Chondrocyte (in vitro differentiated cells): ENCODE measurements at regions not wholly inside any gene's neighbourhood (a gene's known extent, or its start where the extent isn't known, plus 50 kb on each side); places are given as distances from the start of the nearest gene placed in this dataset.
"Not testable (repeated sequence)": the region's sequence is repeated elsewhere in the genome, so short reads cannot be mapped to it uniquely, and the experiment has no call there.

ENCODE experiments used
- DNase-seq: peaks from one replicate; pipeline ENCODE4 v3.0.0; 2021; ENCODE audit warnings: mixed read lengths, low spot score
- H3K27ac Mint-ChIP-seq: one replicate; pipeline ENCODE4 v1.8.0; 2021; ENCODE audit warnings: mild to moderate bottlenecking, moderate library complexity, mixed read lengths; ENCODE audit not compliant: unreplicated experiment
- H3K27me3 Mint-ChIP-seq: 2 replicates; pipeline ENCODE4 v1.8.0; 2021; ENCODE audit warnings: low read depth, mixed read lengths
- H3K36me3 Mint-ChIP-seq: 2 replicates; pipeline ENCODE4 v1.8.0; 2021; ENCODE audit warnings: low read depth, mixed read lengths
- H3K4me1 Mint-ChIP-seq: 2 replicates; pipeline ENCODE4 v1.8.0; 2021; ENCODE audit warnings: low read depth, mild to moderate bottlenecking, mixed read lengths
- H3K4me3 Mint-ChIP-seq: one replicate; pipeline ENCODE4 v1.8.0; 2021; ENCODE audit warnings: mild to moderate bottlenecking, moderate library complexity, mixed read lengths; ENCODE audit not compliant: unreplicated experiment
- H3K9me3 Mint-ChIP-seq: 2 replicates; pipeline ENCODE4 v1.8.0; 2021; ENCODE audit warnings: low read depth, mixed read lengths

- not testable (repeated sequence) for H3K27ac Mint-ChIP-seq, H3K4me1 Mint-ChIP-seq, H3K4me3 Mint-ChIP-seq, DNase-seq, H3K27me3 Mint-ChIP-seq, H3K36me3 Mint-ChIP-seq, H3K9me3 Mint-ChIP-seq
These were observed 204.1 kb upstream of the PLGLB2 start for GRCh38 chr2:87543797-87544196.

- H3K4me3 Mint-ChIP-seq, H3K27me3 Mint-ChIP-seq, H3K4me1 Mint-ChIP-seq, H3K36me3 Mint-ChIP-seq, DNase-seq, H3K9me3 Mint-ChIP-seq, H3K27ac Mint-ChIP-seq: not testable (repeated sequence)
These were observed 200.8 kb upstream of the PLGLB2 start for GRCh38 chr2:87547106-87547505.

- H3K27ac Mint-ChIP-seq, H3K36me3 Mint-ChIP-seq, H3K9me3 Mint-ChIP-seq, H3K27me3 Mint-ChIP-seq, DNase-seq, H3K4me3 Mint-ChIP-seq, H3K4me1 Mint-ChIP-seq: not testable (repeated sequence)
These were observed 199.9 kb upstream of the PLGLB2 start for GRCh38 chr2:87547966-87548365.

- not testable (repeated sequence) for H3K36me3 Mint-ChIP-seq, H3K4me1 Mint-ChIP-seq, H3K27me3 Mint-ChIP-seq, H3K4me3 Mint-ChIP-seq, DNase-seq, H3K9me3 Mint-ChIP-seq
- H3K27ac Mint-ChIP-seq, result peak overlapping the region; percentile 19
These were observed 199.0 kb upstream of the PLGLB2 start for GRCh38 chr2:87548681-87549536.

- H3K36me3 Mint-ChIP-seq, H3K9me3 Mint-ChIP-seq, H3K4me3 Mint-ChIP-seq, H3K27ac Mint-ChIP-seq, H3K4me1 Mint-ChIP-seq, H3K27me3 Mint-ChIP-seq, DNase-seq: not testable (repeated sequence)
These were observed 198.2 kb upstream of the PLGLB2 start for GRCh38 chr2:87549561-87550202.

- H3K9me3 Mint-ChIP-seq, H3K4me1 Mint-ChIP-seq: not testable (repeated sequence)
These were observed 193.2 kb upstream of the PLGLB2 start for GRCh38 chr2:87554678-87555077.

GRCh38 chr2:87555082-87555481, 192.8 kb upstream of the PLGLB2 start:
- not testable (repeated sequence) for H3K4me3 Mint-ChIP-seq, H3K9me3 Mint-ChIP-seq, H3K4me1 Mint-ChIP-seq, H3K36me3 Mint-ChIP-seq, H3K27me3 Mint-ChIP-seq, DNase-seq, H3K27ac Mint-ChIP-seq

More at GRCh38 chr2:87554678-87555077, 193.2 kb upstream of the PLGLB2 start:
- H3K4me3 Mint-ChIP-seq, H3K27ac Mint-ChIP-seq, H3K27me3 Mint-ChIP-seq, H3K36me3 Mint-ChIP-seq, DNase-seq: not testable (repeated sequence)

GRCh38 chr2:87559001-87559400, 188.9 kb upstream of the PLGLB2 start:
- not testable (repeated sequence) for H3K36me3 Mint-ChIP-seq, H3K27me3 Mint-ChIP-seq, DNase-seq, H3K4me1 Mint-ChIP-seq, H3K4me3 Mint-ChIP-seq, H3K27ac Mint-ChIP-seq, H3K9me3 Mint-ChIP-seq

GRCh38 chr2:87559735-87560134, 188.2 kb upstream of the PLGLB2 start:
- not testable (repeated sequence) for H3K27ac Mint-ChIP-seq, DNase-seq, H3K4me1 Mint-ChIP-seq, H3K27me3 Mint-ChIP-seq, H3K4me3 Mint-ChIP-seq, H3K36me3 Mint-ChIP-seq, H3K9me3 Mint-ChIP-seq

GRCh38 chr2:87565116-87565515, 182.8 kb upstream of the PLGLB2 start:
- DNase-seq, H3K27ac Mint-ChIP-seq: not testable (repeated sequence)

GRCh38 chr2:87566531-87566930, 181.4 kb upstream of the PLGLB2 start:
- not testable (repeated sequence) for H3K27me3 Mint-ChIP-seq, H3K4me1 Mint-ChIP-seq, H3K4me3 Mint-ChIP-seq, H3K27ac Mint-ChIP-seq, H3K9me3 Mint-ChIP-seq, H3K36me3 Mint-ChIP-seq, DNase-seq

More at GRCh38 chr2:87565116-87565515, 182.8 kb upstream of the PLGLB2 start:
- H3K9me3 Mint-ChIP-seq, H3K27me3 Mint-ChIP-seq, H3K4me1 Mint-ChIP-seq, H3K36me3 Mint-ChIP-seq, H3K4me3 Mint-ChIP-seq: not testable (repeated sequence)

GRCh38 chr2:87567093-87567492, 180.8 kb upstream of the PLGLB2 start:
- not testable (repeated sequence) for H3K4me3 Mint-ChIP-seq

GRCh38 chr2:87567912-87568311, 180.0 kb upstream of the PLGLB2 start:
- not testable (repeated sequence) for H3K27ac Mint-ChIP-seq, H3K9me3 Mint-ChIP-seq, H3K4me3 Mint-ChIP-seq, H3K36me3 Mint-ChIP-seq, H3K27me3 Mint-ChIP-seq, H3K4me1 Mint-ChIP-seq, DNase-seq

More at GRCh38 chr2:87567093-87567492, 180.8 kb upstream of the PLGLB2 start:
- not testable (repeated sequence) for DNase-seq, H3K27me3 Mint-ChIP-seq, H3K27ac Mint-ChIP-seq, H3K4me1 Mint-ChIP-seq, H3K36me3 Mint-ChIP-seq, H3K9me3 Mint-ChIP-seq
